NB4 (cell line): ENCODE measurements at regions not wholly inside any gene's neighbourhood (a gene's known extent, or its start where the extent isn't known, plus 50 kb on each side); places are given as distances from the start of the nearest gene placed in this dataset.
"Not testable (repeated sequence)": the region's sequence is repeated elsewhere in the genome, so short reads cannot be mapped to it uniquely, and the experiment has no call there.

ENCODE experiments used
- DNase-seq: peaks from one replicate; pipeline ENCODE4 v3.0.0; 2010; ENCODE audit warnings: low read depth
- H3K4me3 ChIP-seq: one replicate; pipeline ENCODE4 v1.5.1; 2011; ENCODE audit warnings: mild to moderate bottlenecking, low read depth, low read length, moderate library complexity
- CTCF ChIP-seq: IDR thresholded peaks from one replicate; pipeline ENCODE4 v1.5.1; 2012; ENCODE audit warnings: low read depth, low read length
- MAX ChIP-seq: IDR thresholded peaks from 2 replicates; pipeline ENCODE4 v1.6.1; 2011; ENCODE audit warnings: low read depth, low read length
- MYC ChIP-seq: IDR thresholded peaks from 2 replicates; pipeline ENCODE4 v1.6.1; 2011; ENCODE audit warnings: low read depth, low read length
- POLR2A ChIP-seq: IDR thresholded peaks from 2 replicates; pipeline ENCODE4 v1.6.1; 2011; ENCODE audit warnings: mild to moderate bottlenecking; ENCODE audit not compliant: insufficient read length; ENCODE audit errors: extremely low read depth

- TF ChIP-seq POLR2A = no peak
- TF ChIP-seq MYC = no peak
- no peak for TF ChIP-seq CTCF
- no peak for TF ChIP-seq MAX
- no peak for DNase-seq
- no peak overlapping the region for H3K4me3 ChIP-seq
Measured at GRCh38 chrX:67435536-67435935, 108.3 kb upstream of the AR start.

GRCh38 chrX:67436867-67437266, 107.0 kb upstream of the AR start:
- no peak for DNase-seq
- TF ChIP-seq MYC (no peak), POLR2A (no peak), MAX (no peak), CTCF (no peak)
- no peak overlapping the region for H3K4me3 ChIP-seq

- no peak overlapping the region for H3K4me3 ChIP-seq
- DNase-seq = no peak
- no peak for TF ChIP-seq MYC
- no peak for TF ChIP-seq POLR2A
- TF ChIP-seq MAX = no peak
- TF ChIP-seq CTCF = no peak
Measured at GRCh38 chrX:67437821-67438220, 106.0 kb upstream of the AR start.

GRCh38 chrX:67475259-67475658, 68.6 kb upstream of the AR start:
- H3K4me3 ChIP-seq, DNase-seq: not testable (repeated sequence)

GRCh38 chrX:67480789-67481188, 63.0 kb upstream of the AR start:
- no peak overlapping the region for H3K4me3 ChIP-seq
- no peak for TF ChIP-seq CTCF
- no peak for TF ChIP-seq POLR2A
- no peak for TF ChIP-seq MYC
- TF ChIP-seq MAX = no peak
- no peak for DNase-seq
